Tibial nerve (tissue), 4 donors: ENCODE measurements at regions not wholly inside any gene's neighbourhood (a gene's known extent, or its start where the extent isn't known, plus 50 kb on each side); places are given as distances from the start of the nearest gene placed in this dataset.

ENCODE experiments used
- EP300 ChIP-seq, 2 donors: sonication (generic); formaldehyde crosslinking; IDR thresholded peaks; one replicate each; pipeline ENCODE4 v1.6.1; 2017; ENCODE audit warnings: antibody characterized with exemption in 2 of 2, mild to moderate bottlenecking in 1 of 2
- POLR2A ChIP-seq, 2 donors: fragments of 450-650 bp; IDR thresholded peaks; one replicate each; pipeline ENCODE4 v1.6.1; 2017; ENCODE audit warnings: antibody characterized with exemption in 2 of 2, mild to moderate bottlenecking in 2 of 2, moderate library complexity in 2 of 2
- TF ChIP-seq, protein P1 (sequence below), 5 experiments: fragments of 200-600 bp in 3 of 5; fragments of 450-650 bp in 2 of 5; sonication (generic) in 3 of 5; IDR thresholded peaks; one replicate each; pipeline ENCODE4 v1.5.1; 2016 to 2019; ENCODE audit warnings: antibody characterized with exemption in 5 of 5, mild to moderate bottlenecking in 3 of 5, moderate library complexity in 2 of 5

DNA sequence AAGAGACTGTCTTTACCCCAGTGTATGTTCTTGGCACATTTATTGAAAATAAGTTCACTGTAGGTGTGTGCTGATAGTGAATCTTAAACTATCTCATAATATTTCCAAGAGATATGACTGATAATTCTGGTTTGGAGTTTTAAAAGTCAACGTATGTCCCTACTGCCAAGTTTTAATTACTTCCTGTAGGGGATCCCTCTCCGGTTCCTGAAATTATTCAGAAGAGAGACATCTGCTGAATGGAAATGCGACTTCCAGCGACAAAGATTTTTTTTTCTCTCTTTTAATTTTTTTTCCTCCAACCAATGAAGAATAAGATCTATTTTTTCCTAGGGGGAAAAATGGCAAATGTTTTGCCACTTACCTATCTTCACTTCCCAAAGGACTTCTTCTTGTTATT lies 498.9 kb upstream of the TGFBR2 start:
- TF ChIP-seq, protein P1, sequence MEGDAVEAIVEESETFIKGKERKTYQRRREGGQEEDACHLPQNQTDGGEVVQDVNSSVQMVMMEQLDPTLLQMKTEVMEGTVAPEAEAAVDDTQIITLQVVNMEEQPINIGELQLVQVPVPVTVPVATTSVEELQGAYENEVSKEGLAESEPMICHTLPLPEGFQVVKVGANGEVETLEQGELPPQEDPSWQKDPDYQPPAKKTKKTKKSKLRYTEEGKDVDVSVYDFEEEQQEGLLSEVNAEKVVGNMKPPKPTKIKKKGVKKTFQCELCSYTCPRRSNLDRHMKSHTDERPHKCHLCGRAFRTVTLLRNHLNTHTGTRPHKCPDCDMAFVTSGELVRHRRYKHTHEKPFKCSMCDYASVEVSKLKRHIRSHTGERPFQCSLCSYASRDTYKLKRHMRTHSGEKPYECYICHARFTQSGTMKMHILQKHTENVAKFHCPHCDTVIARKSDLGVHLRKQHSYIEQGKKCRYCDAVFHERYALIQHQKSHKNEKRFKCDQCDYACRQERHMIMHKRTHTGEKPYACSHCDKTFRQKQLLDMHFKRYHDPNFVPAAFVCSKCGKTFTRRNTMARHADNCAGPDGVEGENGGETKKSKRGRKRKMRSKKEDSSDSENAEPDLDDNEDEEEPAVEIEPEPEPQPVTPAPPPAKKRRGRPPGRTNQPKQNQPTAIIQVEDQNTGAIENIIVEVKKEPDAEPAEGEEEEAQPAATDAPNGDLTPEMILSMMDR (IDR thresholded peaks at IDR 0.05), result no peak
- TF ChIP-seq EP300 (IDR thresholded peaks at IDR 0.05) (no peak), POLR2A (IDR thresholded peaks at IDR 0.05) (no peak)
